Thyroid gland (tissue), 4 donors: ENCODE measurements at regions not wholly inside any gene's neighbourhood (a gene's known extent, or its start where the extent isn't known, plus 50 kb on each side); places are given as distances from the start of the nearest gene placed in this dataset.

ENCODE experiments used
- CTCF ChIP-seq, 6 experiments: fragments of 200-600 bp in 3 of 6; fragments of 450-650 bp in 3 of 6; sonication (generic) in 3 of 6; IDR thresholded peaks; one replicate each; pipeline ENCODE4 v1.5.1; 2016 to 2019; ENCODE audit warnings: antibody characterized with exemption in 6 of 6, mild to moderate bottlenecking in 2 of 6, inconsistent platforms in 1 of 6, moderate library complexity in 1 of 6
- POLR2A ChIP-seq, 2 donors: fragments of 450-650 bp; IDR thresholded peaks; one replicate each; pipeline ENCODE4 v1.6.1; 2017; ENCODE audit warnings: antibody characterized with exemption in 2 of 2, mild to moderate bottlenecking in 2 of 2, moderate library complexity in 1 of 2

- TF ChIP-seq CTCF (IDR thresholded peaks at IDR 0.05) = no peak
- no peak for TF ChIP-seq POLR2A (IDR thresholded peaks at IDR 0.05)
Observed at GRCh38 chr5:8540317-8540716, 671.4 kb downstream of the MTRR start.
